ENCODE measurements at regions not wholly inside any gene's neighbourhood (a gene's known extent, or its start where the extent isn't known, plus 50 kb on each side); places are given as distances from the start of the nearest gene placed in this dataset.

- H3K4me3 ChIP-seq (ENCODE audit: control insufficient read depth, low read depth, low read length) = no peak overlapping the region
- no peak for DNase-seq (ENCODE audit: low read depth)
- TF ChIP-seq CTCF (IDR thresholded peaks at IDR 0.05; ENCODE audit: control insufficient read depth, insufficient read depth, low read depth, low read length, missing control alignments) = no peak
These were observed 1153.0 kb upstream of the TMEM132C start for GRCh38 chr12:127113945-127114344.

- TF ChIP-seq CTCF (IDR thresholded peaks at IDR 0.05; ENCODE audit: control insufficient read depth, insufficient read depth, low read depth, low read length, missing control alignments) = no peak
- DNase-seq (ENCODE audit: low read depth) = no peak
- no peak overlapping the region for H3K4me3 ChIP-seq (ENCODE audit: control insufficient read depth, low read depth, low read length)
These were observed 1151.4 kb upstream of the TMEM132C start for GRCh38 chr12:127115468-127116035.

- TF ChIP-seq CTCF (IDR thresholded peaks at IDR 0.05; ENCODE audit: control insufficient read depth, insufficient read depth, low read depth, low read length, missing control alignments) = no peak
- no peak for DNase-seq (ENCODE audit: low read depth)
- no peak overlapping the region for H3K4me3 ChIP-seq (ENCODE audit: control insufficient read depth, low read depth, low read length)
These were observed 1148.7 kb upstream of the TMEM132C start for GRCh38 chr12:127118251-127118650.

- no peak for TF ChIP-seq CTCF (IDR thresholded peaks at IDR 0.05; ENCODE audit: control insufficient read depth, insufficient read depth, low read depth, low read length, missing control alignments)
- H3K4me3 ChIP-seq (ENCODE audit: control insufficient read depth, low read depth, low read length) = no peak overlapping the region
- DNase-seq (ENCODE audit: low read depth) = no peak
These were observed 1147.3 kb upstream of the TMEM132C start for GRCh38 chr12:127119600-127120140.

- no peak for DNase-seq (ENCODE audit: low read depth)
These were observed 1146.1 kb upstream of the TMEM132C start for GRCh38 chr12:127120851-127121250.

GRCh38 chr12:127121494-127122084 is 1145.4 kb upstream of the TMEM132C start:
- TF ChIP-seq CTCF (IDR thresholded peaks at IDR 0.05; ENCODE audit: control insufficient read depth, insufficient read depth, low read depth, low read length, missing control alignments) = no peak
- DNase-seq (ENCODE audit: low read depth) = no peak
- no peak overlapping the region for H3K4me3 ChIP-seq (ENCODE audit: control insufficient read depth, low read depth, low read length)

More at GRCh38 chr12:127120851-127121250, 1146.1 kb upstream of the TMEM132C start:
- TF ChIP-seq CTCF (IDR thresholded peaks at IDR 0.05; ENCODE audit: control insufficient read depth, insufficient read depth, low read depth, low read length, missing control alignments) = no peak
- H3K4me3 ChIP-seq (ENCODE audit: control insufficient read depth, low read depth, low read length) = no peak overlapping the region
